Stimulated activated CD8-positive, alpha-beta memory T cell treated with anti-CD3 and anti-CD28 coated beads, Interleukin-2, amount 100 ng/mL, for 1 hour (primary cell): ENCODE measurements at regions not wholly inside any gene's neighbourhood (a gene's known extent, or its start where the extent isn't known, plus 50 kb on each side); places are given as distances from the start of the nearest gene placed in this dataset.
"Not testable (repeated sequence)": the region's sequence is repeated elsewhere in the genome, so short reads cannot be mapped to it uniquely, and the experiment has no call there.

Experiments
- DNase-seq, 2 donors: peaks; one replicate each; pipeline ENCODE4 v3.0.0-alpha.2; 2020; ENCODE audit warnings: low read depth in 2 of 2

- not testable (repeated sequence) for DNase-seq
Measured at GRCh38 chr1:120465900-120466299, 51.1 kb downstream of the NBPF8 start.

GRCh38 chr1:120477663-120478062, 62.8 kb downstream of the NBPF8 start:
- not testable (repeated sequence) for DNase-seq

- DNase-seq: not testable (repeated sequence)
Measured at GRCh38 chr1:120478400-120478799, 63.6 kb downstream of the NBPF8 start.

DNA sequence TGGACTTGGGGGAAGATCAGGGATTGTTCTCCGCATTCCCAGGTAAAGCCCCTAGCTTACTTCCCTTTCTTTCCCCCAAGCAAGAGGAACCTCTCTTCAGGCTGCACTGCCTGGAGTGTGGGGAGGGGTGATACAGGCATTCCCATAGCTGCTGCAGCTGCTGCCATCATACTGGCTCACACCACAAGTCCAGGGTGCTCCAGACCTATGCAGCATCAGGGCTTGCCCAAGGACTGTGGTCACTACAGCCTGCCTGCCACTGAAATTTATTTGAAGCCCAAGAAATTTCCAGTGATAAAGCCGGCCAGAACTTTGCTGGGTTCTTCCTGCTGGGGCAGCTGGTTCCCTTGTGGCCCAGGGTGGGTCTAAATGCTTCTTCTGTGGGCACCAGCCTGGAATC, 72.7 kb downstream of the NBPF8 start:
- DNase-seq: not testable (repeated sequence)

- not testable (repeated sequence) for DNase-seq
Measured at GRCh38 chr1:120489217-120489616, 74.4 kb downstream of the NBPF8 start.

- not testable (repeated sequence) for DNase-seq
Measured at GRCh38 chr1:120497145-120497544, 82.3 kb downstream of the NBPF8 start.

GRCh38 chr1:120503284-120503683, 88.4 kb downstream of the NBPF8 start:
- not testable (repeated sequence) for DNase-seq

- not testable (repeated sequence) for DNase-seq
Measured at GRCh38 chr1:120506352-120506751, 91.5 kb downstream of the NBPF8 start.

DNA sequence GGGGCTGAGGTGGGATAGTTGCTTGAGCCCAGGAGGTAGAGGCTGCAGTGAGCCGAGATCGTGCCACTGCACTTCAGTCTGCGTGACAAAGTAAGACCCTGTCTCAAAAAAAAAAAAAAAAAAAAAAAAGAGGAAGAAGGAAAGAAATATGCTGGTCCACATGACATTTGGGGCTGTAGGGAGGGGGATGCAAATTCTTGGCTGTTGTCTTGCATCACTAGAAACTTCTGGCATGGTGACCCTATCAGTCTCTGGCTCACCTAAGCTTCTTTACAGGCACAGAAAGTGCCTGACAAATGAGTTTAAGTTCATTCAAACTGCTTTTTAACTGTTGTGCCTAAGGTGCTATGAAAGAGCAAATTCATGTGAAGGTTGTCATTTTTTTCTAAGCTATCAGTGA, 93.5 kb downstream of the NBPF8 start:
- DNase-seq: not testable (repeated sequence)

GRCh38 chr1:120509258-120509657, 94.4 kb downstream of the NBPF8 start:
- not testable (repeated sequence) for DNase-seq

GRCh38 chr1:120513099-120513498, 98.3 kb downstream of the NBPF8 start:
- not testable (repeated sequence) for DNase-seq

- DNase-seq: not testable (repeated sequence)
Measured at GRCh38 chr1:120513531-120513930, 98.7 kb downstream of the NBPF8 start.

DNA sequence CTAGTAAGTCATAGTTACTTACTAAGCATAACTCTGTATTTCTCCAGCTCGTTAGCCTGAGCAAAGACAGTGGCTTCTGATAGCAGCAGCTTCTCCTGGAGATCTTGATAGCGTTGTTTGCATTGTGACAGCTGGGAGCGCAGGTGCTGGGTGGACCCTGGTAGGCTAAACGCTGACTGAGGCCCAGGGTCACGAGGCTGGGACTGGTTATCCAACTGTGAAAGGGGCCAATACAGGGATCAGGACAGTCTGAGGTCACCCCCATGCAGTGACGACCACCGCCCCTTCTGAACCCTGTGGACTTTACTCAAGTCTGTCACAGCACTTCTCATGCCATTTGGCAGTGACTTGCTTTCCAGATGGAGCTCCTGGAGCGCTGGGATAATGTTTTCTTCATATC, 104.4 kb downstream of the NBPF8 start:
- DNase-seq: not testable (repeated sequence)

DNA sequence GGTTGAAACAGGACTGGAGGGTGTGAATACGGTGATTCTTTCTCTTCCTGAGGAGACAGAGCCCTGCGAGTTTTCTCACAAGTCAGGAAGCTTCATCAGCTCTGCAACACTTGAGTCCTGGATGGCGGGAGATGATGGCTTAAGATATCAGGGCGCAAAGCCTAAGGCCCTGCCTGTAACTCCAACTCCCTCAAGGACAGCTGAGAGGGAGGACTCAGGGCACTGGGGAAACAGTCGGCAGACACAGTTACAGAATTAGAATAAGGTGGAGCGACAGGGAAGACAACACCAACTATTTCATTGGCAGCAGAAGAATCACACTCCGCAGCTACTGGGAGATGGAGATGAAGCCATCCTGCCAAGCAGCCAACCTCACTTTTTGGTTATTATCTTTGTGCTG, 109.6 kb downstream of the NBPF8 start:
- not testable (repeated sequence) for DNase-seq

DNA sequence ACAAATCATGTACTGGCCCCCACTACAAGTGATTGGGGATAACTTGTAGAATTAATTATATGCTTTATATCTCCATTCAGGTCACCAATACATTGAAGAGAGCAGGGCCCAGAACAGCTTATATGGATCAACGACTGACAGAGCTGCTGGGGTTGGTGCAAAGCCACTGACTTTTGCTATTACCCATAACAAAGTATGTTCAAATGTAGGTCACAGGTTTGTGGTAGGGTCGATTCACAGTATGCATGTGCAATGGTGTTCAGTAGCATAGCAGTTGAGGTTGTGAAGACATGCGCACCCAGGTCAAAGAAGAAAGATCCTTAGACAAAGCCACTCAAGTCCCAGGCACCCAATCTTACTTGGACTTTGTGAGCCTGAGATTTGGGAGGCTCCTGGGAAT, 110.6 kb downstream of the NBPF8 start:
- not testable (repeated sequence) for DNase-seq

GRCh38 chr1:120529475-120530089, 114.7 kb downstream of the NBPF8 start:
- DNase-seq: not testable (repeated sequence)

DNA sequence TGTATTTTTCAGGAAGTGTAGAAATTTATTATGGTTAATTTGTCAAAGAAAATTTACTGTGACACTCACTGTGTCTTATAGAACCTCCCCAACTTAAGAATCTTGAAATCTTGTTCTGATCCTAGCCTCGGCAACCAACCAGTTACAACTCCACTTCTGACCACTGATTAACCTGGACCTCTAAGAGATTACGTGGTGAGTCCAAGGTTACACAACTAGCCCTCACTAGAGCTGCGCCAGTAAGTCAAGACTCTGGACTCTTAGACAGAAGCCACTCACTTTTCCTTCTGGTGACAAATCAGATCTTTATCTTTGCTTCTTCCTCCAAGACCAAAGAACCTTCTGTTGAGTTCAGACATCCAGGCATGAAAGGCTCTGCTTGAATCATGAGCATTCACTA, 116.6 kb downstream of the NBPF8 start:
- DNase-seq: not testable (repeated sequence)

DNA sequence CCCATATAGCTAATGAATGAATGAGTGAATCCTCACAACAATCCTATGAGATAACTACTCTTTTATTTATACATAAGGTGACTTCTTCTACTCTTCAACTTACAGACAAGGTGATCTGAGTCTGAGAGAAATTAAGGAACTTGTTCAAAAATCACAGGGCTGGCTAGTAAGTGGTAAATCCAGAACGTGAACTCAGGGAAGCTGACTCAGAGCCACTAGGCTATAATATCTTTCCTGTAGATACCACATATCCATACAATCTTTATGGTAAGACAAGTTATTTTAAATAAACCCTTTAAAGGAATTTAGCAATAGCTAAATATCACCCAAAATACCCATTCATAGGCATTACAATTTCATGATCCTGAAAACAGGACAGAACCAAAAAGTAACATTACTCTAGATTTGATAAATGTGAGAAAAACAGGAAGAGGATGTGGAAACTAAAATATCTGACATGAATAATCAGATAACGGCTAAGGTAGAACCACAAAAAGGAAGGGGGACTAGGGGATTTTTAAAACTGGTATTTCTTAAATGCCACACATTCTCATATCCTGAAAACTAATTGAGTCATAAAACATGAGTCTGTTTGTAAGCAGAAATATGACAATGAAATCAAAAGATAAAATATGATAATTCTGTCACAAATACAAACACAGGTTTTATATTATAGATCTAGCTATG, 119.7 kb downstream of the NBPF8 start:
- not testable (repeated sequence) for DNase-seq

DNA sequence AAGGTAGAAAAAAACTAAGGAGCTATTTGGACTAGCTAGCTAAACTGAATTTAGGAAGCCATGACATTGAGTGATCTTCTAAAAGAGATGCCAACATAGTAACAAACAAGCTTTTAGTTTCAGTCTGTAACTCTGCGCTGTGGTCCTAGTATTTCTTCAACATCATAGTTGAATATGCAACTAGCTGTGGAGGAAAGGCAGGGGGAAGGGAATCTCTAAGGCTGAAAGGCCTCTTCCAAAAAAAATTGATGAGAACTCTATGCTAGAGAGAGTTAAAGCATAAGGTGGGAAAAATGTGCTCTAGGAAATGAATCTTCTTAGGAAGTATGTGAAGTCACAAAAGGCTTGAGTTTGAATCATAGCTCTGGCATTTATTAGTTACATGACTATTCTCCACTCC, 120.2 kb downstream of the NBPF8 start:
- not testable (repeated sequence) for DNase-seq

DNA sequence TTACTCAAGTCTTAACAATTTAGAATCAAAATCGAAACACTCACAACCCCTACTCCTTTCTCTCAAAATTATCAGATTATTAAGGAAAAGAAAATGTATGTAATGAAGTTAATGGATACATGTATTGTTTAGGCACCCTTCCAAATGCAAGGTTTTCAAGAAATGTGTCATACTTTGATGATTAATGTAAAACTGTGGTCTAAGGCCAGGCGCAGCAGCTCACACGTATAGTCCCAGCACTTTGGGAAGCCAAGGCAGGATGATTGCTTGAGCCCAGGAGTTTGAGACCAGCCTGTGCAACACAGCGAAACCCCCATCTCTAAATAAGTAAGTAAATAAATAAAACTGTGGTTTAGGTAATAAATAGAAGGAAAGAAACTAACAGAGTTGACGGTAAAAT, 126.6 kb downstream of the NBPF8 start:
- not testable (repeated sequence) for DNase-seq

DNA sequence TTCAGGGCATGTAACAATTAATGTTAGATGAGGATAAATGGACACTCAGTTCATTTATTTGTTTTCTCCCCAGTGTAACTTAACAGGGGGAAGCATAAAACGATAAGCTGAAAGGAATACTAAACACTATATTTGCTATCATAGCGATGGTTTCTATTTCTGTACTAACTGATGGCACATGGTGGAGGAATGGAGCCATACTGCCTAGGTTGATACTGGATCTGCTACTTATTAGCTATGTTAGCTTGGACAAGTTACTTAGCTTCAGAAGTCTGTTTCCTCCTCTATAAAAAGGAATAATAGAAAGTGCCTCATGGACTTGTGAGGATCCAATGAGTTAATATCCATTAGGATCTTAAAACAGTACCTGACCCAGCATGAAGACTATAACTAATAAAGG, 127.5 kb downstream of the NBPF8 start:
- DNase-seq: not testable (repeated sequence)

- not testable (repeated sequence) for DNase-seq
Measured at GRCh38 chr1:120542940-120543339, 128.1 kb downstream of the NBPF8 start.

GRCh38 chr1:120544434-120544833, 129.6 kb downstream of the NBPF8 start:
- peak; percentile 65 to 73 for DNase-seq
